ENCODE measurements at regions not wholly inside any gene's neighbourhood (a gene's known extent, or its start where the extent isn't known, plus 50 kb on each side); places are given as distances from the start of the nearest gene placed in this dataset.
A peak's percentile ranks its signal among the peaks of the same experiment; 100 is the strongest.
"Not testable (repeated sequence)": the region's sequence is repeated elsewhere in the genome, so short reads cannot be mapped to it uniquely, and the experiment has no call there.

DNA sequence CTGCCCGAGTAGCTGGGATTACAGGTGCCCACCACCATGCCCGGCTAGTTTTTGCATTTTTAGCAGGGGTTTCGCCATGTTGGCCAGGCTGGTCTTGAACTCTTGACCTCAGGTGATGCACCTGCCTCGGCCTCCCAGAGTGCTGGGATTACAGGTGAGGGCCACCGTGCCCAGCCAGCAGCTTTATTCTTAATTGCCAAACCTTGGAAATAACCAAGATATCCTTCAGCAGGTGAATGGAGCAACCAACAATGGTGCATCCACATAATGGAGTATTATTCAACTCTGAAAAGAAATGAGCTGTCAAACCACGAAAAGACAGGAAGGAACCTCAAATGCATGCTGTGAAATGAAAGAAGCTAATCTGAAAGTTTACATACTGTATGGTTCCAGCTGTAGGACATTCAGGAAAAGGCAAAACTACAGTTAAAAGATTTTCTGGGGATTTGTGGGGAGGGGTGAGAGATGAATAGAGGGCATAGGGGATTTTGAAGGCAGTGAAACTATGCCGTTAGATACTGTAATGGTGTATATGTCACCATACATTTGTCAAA, 118.8 kb upstream of the CCND2 start:
- intact Hi-C loops (cut with DNase I), result no loop called here
- no peak for FAIRE-seq
- 95 to 97% methylated on average over 7 of the region's 7 CpGs for WGBS, 2 donors
- H3K36me3 ChIP-seq, result no peaks in the 10 kb centered on the region
- no peak overlapping the region for H3K4me3 ChIP-seq
- DNase-seq, result no peak
- no peak for ATAC-seq
- TF ChIP-seq, protein P1, sequence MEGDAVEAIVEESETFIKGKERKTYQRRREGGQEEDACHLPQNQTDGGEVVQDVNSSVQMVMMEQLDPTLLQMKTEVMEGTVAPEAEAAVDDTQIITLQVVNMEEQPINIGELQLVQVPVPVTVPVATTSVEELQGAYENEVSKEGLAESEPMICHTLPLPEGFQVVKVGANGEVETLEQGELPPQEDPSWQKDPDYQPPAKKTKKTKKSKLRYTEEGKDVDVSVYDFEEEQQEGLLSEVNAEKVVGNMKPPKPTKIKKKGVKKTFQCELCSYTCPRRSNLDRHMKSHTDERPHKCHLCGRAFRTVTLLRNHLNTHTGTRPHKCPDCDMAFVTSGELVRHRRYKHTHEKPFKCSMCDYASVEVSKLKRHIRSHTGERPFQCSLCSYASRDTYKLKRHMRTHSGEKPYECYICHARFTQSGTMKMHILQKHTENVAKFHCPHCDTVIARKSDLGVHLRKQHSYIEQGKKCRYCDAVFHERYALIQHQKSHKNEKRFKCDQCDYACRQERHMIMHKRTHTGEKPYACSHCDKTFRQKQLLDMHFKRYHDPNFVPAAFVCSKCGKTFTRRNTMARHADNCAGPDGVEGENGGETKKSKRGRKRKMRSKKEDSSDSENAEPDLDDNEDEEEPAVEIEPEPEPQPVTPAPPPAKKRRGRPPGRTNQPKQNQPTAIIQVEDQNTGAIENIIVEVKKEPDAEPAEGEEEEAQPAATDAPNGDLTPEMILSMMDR (IDR thresholded peaks at IDR 0.05), result no peak
- no peaks in the 10 kb centered on the region for H3K27me3 ChIP-seq
- no peaks in the 10 kb centered on the region for H3K9me3 ChIP-seq
- no peaks in the 10 kb centered on the region for H3K4me1 ChIP-seq
- H3K27ac ChIP-seq, result no peak overlapping the region

DNA sequence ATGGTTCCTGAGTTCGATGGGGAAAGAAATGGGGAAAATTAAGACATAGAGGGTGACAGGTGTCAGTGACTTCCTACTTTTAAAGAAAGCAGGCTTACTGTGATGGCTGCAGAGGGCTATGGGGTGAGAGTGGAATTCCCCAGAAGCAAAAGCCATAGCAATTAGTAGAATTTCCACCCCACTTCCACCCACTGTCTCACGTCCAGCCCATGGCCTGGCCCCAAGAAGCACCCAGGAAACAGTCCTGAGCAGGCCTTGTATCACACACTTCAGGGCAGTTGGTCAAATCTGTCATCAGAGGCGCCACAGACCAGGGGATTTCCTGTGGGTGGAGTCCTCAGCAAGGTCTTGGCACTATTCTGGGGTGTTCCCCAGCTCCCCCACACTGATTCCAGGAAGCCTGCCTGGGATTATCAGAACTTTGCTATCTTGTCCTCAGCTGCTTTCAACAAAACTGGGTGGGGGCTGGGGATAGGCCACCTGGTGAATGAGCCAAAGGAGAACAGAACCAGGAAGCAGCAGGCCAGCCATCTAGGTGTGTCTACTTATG, 120.1 kb upstream of the CCND2 start:
- ATAC-seq, result peak in 2 of 4 donors; percentile 29 to 64
- H3K27ac ChIP-seq, result no peak overlapping the region
- no peak for DNase-seq
- intact Hi-C loops (cut with DNase I), result no loop called here
- no peaks in the 10 kb centered on the region for H3K36me3 ChIP-seq
- no peaks in the 10 kb centered on the region for H3K27me3 ChIP-seq
- no peak for FAIRE-seq
- no peak overlapping the region for H3K4me3 ChIP-seq
- TF ChIP-seq, protein P1 (IDR thresholded peaks at IDR 0.05), result no peak
- WGBS, 2 donors, result 71 to 80% methylated on average over 3 of the region's 3 CpGs
- H3K9me3 ChIP-seq, result no peaks in the 10 kb centered on the region
- no peaks in the 10 kb centered on the region for H3K4me1 ChIP-seq

DNA sequence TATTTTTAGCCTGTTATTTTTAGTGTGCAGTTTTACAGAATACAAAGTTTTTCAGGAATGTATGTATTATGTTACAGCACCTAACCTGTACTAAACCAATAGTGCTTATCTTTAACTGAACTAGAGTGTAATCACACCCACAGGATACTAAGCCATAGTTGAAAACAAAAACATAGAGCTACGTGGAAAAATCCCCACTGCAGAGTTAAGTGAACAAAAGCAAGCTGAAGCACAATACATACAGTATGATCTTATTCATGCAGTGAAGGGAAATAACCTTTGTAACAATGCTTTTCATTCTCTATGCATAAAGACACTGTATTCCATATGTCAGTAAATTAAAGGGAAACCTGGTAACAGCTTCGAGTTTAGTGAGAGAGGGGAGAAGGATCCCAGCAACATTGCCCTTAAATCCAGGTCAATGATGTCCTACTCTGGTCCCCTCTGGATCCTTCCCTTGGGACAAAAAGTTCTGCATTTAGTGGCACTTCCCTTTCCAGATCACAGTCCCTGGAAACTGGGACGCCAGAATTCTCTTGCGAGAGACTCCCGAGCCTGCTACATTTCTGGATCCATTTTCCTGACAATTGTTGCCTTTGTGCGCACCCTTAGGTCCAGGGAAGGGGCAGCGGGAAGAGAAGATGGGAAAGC, 121.3 kb upstream of the CCND2 start:
- 77% methylated on average over 7 of the region's 7 CpGs for WGBS, 2 donors
- no peaks in the 10 kb centered on the region for H3K36me3 ChIP-seq
- intact Hi-C loops (cut with DNase I), result no loop called here
- TF ChIP-seq, protein P1 (IDR thresholded peaks at IDR 0.05), result no peak
- no peak overlapping the region for H3K27ac ChIP-seq
- DNase-seq (no peak), ATAC-seq (no peak), FAIRE-seq (no peak)
- no peaks in the 10 kb centered on the region for H3K9me3 ChIP-seq
- no peaks in the 10 kb centered on the region for H3K4me1 ChIP-seq
- H3K4me3 ChIP-seq, result no peak overlapping the region
- H3K27me3 ChIP-seq, result no peaks in the 10 kb centered on the region

DNA sequence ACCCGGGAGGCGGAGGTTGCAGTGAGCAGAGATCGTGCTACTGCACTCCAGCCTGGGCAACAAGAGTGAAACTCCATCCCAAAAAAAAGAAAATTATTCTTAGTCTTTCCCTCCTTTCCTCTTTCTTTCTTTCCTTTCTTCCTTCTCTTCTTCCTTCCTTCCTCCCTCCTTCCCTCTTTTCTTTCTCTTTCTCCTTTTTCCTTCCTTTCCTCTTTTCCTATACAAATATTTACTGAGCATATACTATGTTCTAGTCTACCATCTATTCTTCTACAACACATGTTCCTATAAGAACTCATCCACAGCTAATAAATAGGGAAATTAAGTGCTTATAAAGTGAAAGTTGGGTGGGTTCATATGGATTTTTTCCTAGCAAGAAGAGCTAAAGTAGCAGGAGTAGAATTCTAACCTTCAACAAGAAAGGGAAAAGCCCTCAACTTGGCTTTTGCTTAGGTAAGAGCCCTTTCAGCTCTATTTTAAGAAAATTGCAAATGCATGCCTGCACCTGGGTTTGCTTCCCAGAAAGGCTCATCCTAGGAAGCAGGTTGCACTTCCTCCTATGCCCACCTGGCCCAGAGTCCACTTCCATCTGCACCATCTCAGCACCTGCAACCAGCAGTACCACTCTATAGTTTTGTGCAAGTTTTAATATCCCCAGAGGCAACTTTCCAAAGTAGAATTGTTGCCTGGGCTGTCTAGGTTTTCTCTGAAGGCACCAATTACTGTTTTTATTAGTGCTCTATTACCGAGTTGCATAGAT, 122.0 kb upstream of the CCND2 start:
- H3K4me3 ChIP-seq, result no peak overlapping the region
- H3K9me3 ChIP-seq, result no peaks in the 10 kb centered on the region
- DNase-seq (no peak), ATAC-seq (no peak), FAIRE-seq (no peak)
- H3K36me3 ChIP-seq, result no peaks in the 10 kb centered on the region
- intact Hi-C loops (cut with DNase I), result no loop called here
- no peak overlapping the region for H3K27ac ChIP-seq
- H3K27me3 ChIP-seq, result no peaks in the 10 kb centered on the region
- no peaks in the 10 kb centered on the region for H3K4me1 ChIP-seq
- 89 to 91% methylated on average over 4 of the region's 4 CpGs for WGBS, 2 donors
- TF ChIP-seq, protein P1 (IDR thresholded peaks at IDR 0.05), result no peak

DNA sequence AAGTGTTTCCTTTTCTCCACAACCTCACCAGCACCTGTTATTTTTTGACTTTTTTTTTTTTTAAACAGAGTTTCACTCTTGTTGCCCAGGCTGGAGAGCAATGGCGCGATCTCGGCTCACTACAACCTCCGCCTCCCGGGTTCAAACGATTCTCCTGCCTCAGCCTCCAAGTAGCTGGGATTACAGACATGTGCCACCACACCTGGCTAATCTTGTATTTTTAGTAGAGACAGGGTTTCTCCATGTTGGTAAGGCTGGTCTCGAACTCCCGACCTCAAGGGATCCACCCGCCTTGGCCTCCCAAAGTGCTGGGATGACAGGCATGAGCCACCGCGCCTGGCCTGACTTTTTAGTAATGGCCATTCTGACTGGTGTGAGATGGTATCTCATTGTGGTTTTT, 123.2 kb upstream of the CCND2 start:
- H3K4me1 ChIP-seq; FAIRE-seq; H3K4me3 ChIP-seq; H3K36me3 ChIP-seq; intact Hi-C loops (cut with DNase I); DNase-seq; H3K27ac ChIP-seq; H3K27me3 ChIP-seq; H3K9me3 ChIP-seq; ATAC-seq: not testable (repeated sequence)
- 97 to 98% methylated on average over 11 of the region's 11 CpGs for WGBS, 2 donors

All from pancreas (tissue), 10 donors.